Nephron progenitor cell (in vitro differentiated cells): ENCODE measurements at regions not wholly inside any gene's neighbourhood (a gene's known extent, or its start where the extent isn't known, plus 50 kb on each side); places are given as distances from the start of the nearest gene placed in this dataset.
A peak's percentile ranks its signal among the peaks of the same experiment; 100 is the strongest.

Experiments
- DNase-seq: peaks from one replicate; pipeline ENCODE4 v3.0.0; 2021
- H3K27ac Mint-ChIP-seq: 2 replicates; pipeline ENCODE4 v1.8.0; 2021; ENCODE audit warnings: mild to moderate bottlenecking, moderate library complexity, mixed read lengths
- H3K27me3 Mint-ChIP-seq: 2 replicates; pipeline ENCODE4 v1.8.0; 2021; ENCODE audit warnings: mild to moderate bottlenecking, low read depth, mixed read lengths; ENCODE audit not compliant: poor library complexity
- H3K36me3 Mint-ChIP-seq: 2 replicates; pipeline ENCODE4 v1.8.0; 2021; ENCODE audit warnings: low read depth, mixed read lengths
- H3K4me1 Mint-ChIP-seq: 2 replicates; pipeline ENCODE4 v1.8.0; 2021; ENCODE audit warnings: mixed read lengths
- H3K4me3 Mint-ChIP-seq: 2 replicates; pipeline ENCODE4 v1.8.0; 2021; ENCODE audit warnings: mild to moderate bottlenecking, moderate library complexity, mixed read lengths
- H3K9me3 Mint-ChIP-seq: 2 replicates; pipeline ENCODE4 v1.8.0; 2021; ENCODE audit warnings: mild to moderate bottlenecking, moderate library complexity, mixed read lengths
- CTCF ChIP-seq: fragments of 200-600 bp; sonication (generic); IDR thresholded peaks from 2 replicates; pipeline ENCODE4 v1.5.0; 2021; ENCODE audit warnings: antibody characterized with exemption

GRCh38 chr22:27637604-27638003 lies 164.0 kb downstream of the MN1 start:
- no peak overlapping the region for H3K27ac Mint-ChIP-seq

GRCh38 chr22:27638329-27639233 lies 163.0 kb downstream of the MN1 start:
- no peak for TF ChIP-seq CTCF
- H3K27ac Mint-ChIP-seq: no peak overlapping the region
- peaks cover 60% of the 10 kb centered on the region for H3K27me3 Mint-ChIP-seq
- H3K36me3 Mint-ChIP-seq: no peaks in the 10 kb centered on the region
- H3K9me3 Mint-ChIP-seq: no peaks in the 10 kb centered on the region
- H3K4me3 Mint-ChIP-seq: peak overlapping the region; percentile 51
- peaks cover 63% of the 10 kb centered on the region for H3K4me1 Mint-ChIP-seq
- DNase-seq: peak; percentile 39

More at GRCh38 chr22:27637604-27638003, 164.0 kb downstream of the MN1 start:
- peaks cover 63% of the 10 kb centered on the region for H3K4me1 Mint-ChIP-seq
- no peak overlapping the region for H3K4me3 Mint-ChIP-seq
- no peak for DNase-seq
- no peak for TF ChIP-seq CTCF
- no peaks in the 10 kb centered on the region for H3K9me3 Mint-ChIP-seq
- H3K36me3 Mint-ChIP-seq: no peaks in the 10 kb centered on the region
- peaks cover 56% of the 10 kb centered on the region for H3K27me3 Mint-ChIP-seq

GRCh38 chr22:27639248-27640086 lies 162.1 kb downstream of the MN1 start:
- Mint-ChIP-seq H3K27ac (peak overlapping the region; percentile 45), H3K27me3 (peaks cover 60% of the 10 kb centered on the region), H3K4me3 (peak overlapping the region; percentile 51), H3K36me3 (no peaks in the 10 kb centered on the region), H3K9me3 (no peaks in the 10 kb centered on the region), H3K4me1 (peaks cover 65% of the 10 kb centered on the region)
- TF ChIP-seq CTCF: no peak
- DNase-seq: peak; percentile 61

GRCh38 chr22:27641049-27641795 lies 160.3 kb downstream of the MN1 start:
- no peak for DNase-seq
- Mint-ChIP-seq H3K4me1 (peaks cover 80% of the 10 kb centered on the region), H3K9me3 (no peaks in the 10 kb centered on the region), H3K27me3 (peaks cover 58% of the 10 kb centered on the region), H3K27ac (peak overlapping the region; percentile 34), H3K36me3 (no peaks in the 10 kb centered on the region), H3K4me3 (no peak overlapping the region)
- no peak for TF ChIP-seq CTCF

- peaks cover 79% of the 10 kb centered on the region for H3K4me1 Mint-ChIP-seq
Measured at GRCh38 chr22:27642104-27642800, 159.3 kb downstream of the MN1 start.

More at GRCh38 chr22:27642104-27642800, 159.3 kb downstream of the MN1 start:
- DNase-seq: peak; percentile 63
- H3K27ac Mint-ChIP-seq: no peak overlapping the region
- H3K36me3 Mint-ChIP-seq: no peaks in the 10 kb centered on the region
- no peak for TF ChIP-seq CTCF
- H3K4me3 Mint-ChIP-seq: peak overlapping the region; percentile 28
- peaks cover 59% of the 10 kb centered on the region for H3K27me3 Mint-ChIP-seq
- H3K9me3 Mint-ChIP-seq: no peaks in the 10 kb centered on the region
